SK-N-SH treated with all-trans-retinoic acid at 6 μM for 48 hours (cell line): ENCODE measurements at regions not wholly inside any gene's neighbourhood (a gene's known extent, or its start where the extent isn't known, plus 50 kb on each side); places are given as distances from the start of the nearest gene placed in this dataset.

Experiments
- ATAC-seq: fragments of 200-7000 bp; cut with Tn5 transposase; 3 replicates; pipeline ENCODE4 v1.9.1; 2020; ENCODE audit warnings: mild to moderate bottlenecking, moderate library complexity
- BACH2 ChIP-seq: fragments of 250-450 bp; sonication (Bioruptor Pico); IDR thresholded peaks from 2 replicates; pipeline ENCODE4 v1.9.0; 2021; ENCODE audit warnings: mild to moderate bottlenecking, borderline replicate concordance
- CSDC2 ChIP-seq: fragments of 250-450 bp; sonication (Bioruptor Pico); IDR thresholded peaks from 2 replicates; pipeline ENCODE4 v1.5.0; 2020; ENCODE audit warnings: mild to moderate bottlenecking, moderate library complexity
- GLIS3 ChIP-seq: fragments of 250-450 bp; sonication (Bioruptor Pico); IDR thresholded peaks from 2 replicates; pipeline ENCODE4 v1.5.0; 2020; ENCODE audit warnings: mild to moderate bottlenecking, moderate library complexity
- ISL1 ChIP-seq: fragments of 250-450 bp; sonication (Bioruptor Pico); IDR thresholded peaks from 2 replicates; pipeline ENCODE4 v2.1.2; 2022; ENCODE audit warnings: mild to moderate bottlenecking, moderate library complexity
- OSR1 ChIP-seq: fragments of 250-450 bp; sonication (Bioruptor Pico); IDR thresholded peaks from 2 replicates; pipeline ENCODE4 v1.8.0; 2022; ENCODE audit warnings: moderate library complexity, mild to moderate bottlenecking, inconsistent platforms
- PATZ1 ChIP-seq: fragments of 250-450 bp; sonication (Bioruptor Pico); IDR thresholded peaks from 2 replicates; pipeline ENCODE4 v1.8.0; 2020; ENCODE audit warnings: mild to moderate bottlenecking, moderate library complexity, borderline replicate concordance
- PPARA ChIP-seq: fragments of 250-450 bp; sonication (Bioruptor Pico); IDR thresholded peaks from 2 replicates; pipeline ENCODE4 v1.5.0; 2020; ENCODE audit warnings: mild to moderate bottlenecking, borderline replicate concordance
- RARB ChIP-seq: fragments of 250-450 bp; sonication (Bioruptor Pico); IDR thresholded peaks from 2 replicates; pipeline ENCODE4 v1.8.0; 2021; ENCODE audit warnings: mild to moderate bottlenecking, moderate library complexity
- SNAI2 ChIP-seq: fragments of 250-450 bp; sonication (Bioruptor Pico); IDR thresholded peaks from 2 replicates; pipeline ENCODE4 v1.5.0; 2020; ENCODE audit warnings: mild to moderate bottlenecking, moderate library complexity
- TOX ChIP-seq: fragments of 250-450 bp; sonication (Bioruptor Pico); IDR thresholded peaks from 2 replicates; pipeline ENCODE4 v1.8.0; 2021; ENCODE audit warnings: mild to moderate bottlenecking, moderate library complexity, borderline replicate concordance
- ZC3H10 ChIP-seq: fragments of 250-450 bp; sonication (Bioruptor Pico); IDR thresholded peaks from 2 replicates; pipeline ENCODE4 v1.5.1; 2021; ENCODE audit warnings: mild to moderate bottlenecking, moderate library complexity
- ZFP3 ChIP-seq: fragments of 250-450 bp; sonication (Bioruptor Pico); IDR thresholded peaks from 2 replicates; pipeline ENCODE4 v1.5.0; 2020; ENCODE audit warnings: mild to moderate bottlenecking, moderate library complexity
- ZNF70 ChIP-seq: fragments of 450-650 bp; formaldehyde crosslinking; IDR thresholded peaks from 2 replicates; pipeline ENCODE4 v1.5.0; 2020; ENCODE audit warnings: mild to moderate bottlenecking, moderate library complexity
- ZNF8 ChIP-seq: fragments of 450-650 bp; formaldehyde crosslinking; IDR thresholded peaks from 2 replicates; pipeline ENCODE4 v1.5.0; 2020; ENCODE audit warnings: mild to moderate bottlenecking, moderate library complexity
- TF ChIP-seq, protein P1 (sequence below): fragments of 250-450 bp; sonication (Bioruptor Pico); IDR thresholded peaks from 2 replicates; pipeline ENCODE4 v1.8.0; 2021; ENCODE audit warnings: low read depth, mild to moderate bottlenecking, moderate library complexity, borderline replicate concordance
- TF ChIP-seq, protein P2 (sequence below): fragments of 250-450 bp; sonication (Bioruptor Pico); IDR thresholded peaks from 2 replicates; pipeline ENCODE4 v1.5.1; 2021; ENCODE audit warnings: mild to moderate bottlenecking, moderate library complexity
- TF ChIP-seq, protein P3 (sequence below): fragments of 250-450 bp; sonication (Bioruptor Pico); IDR thresholded peaks from 2 replicates; pipeline ENCODE4 v1.5.0; 2020; ENCODE audit warnings: mild to moderate bottlenecking, moderate library complexity

DNA sequence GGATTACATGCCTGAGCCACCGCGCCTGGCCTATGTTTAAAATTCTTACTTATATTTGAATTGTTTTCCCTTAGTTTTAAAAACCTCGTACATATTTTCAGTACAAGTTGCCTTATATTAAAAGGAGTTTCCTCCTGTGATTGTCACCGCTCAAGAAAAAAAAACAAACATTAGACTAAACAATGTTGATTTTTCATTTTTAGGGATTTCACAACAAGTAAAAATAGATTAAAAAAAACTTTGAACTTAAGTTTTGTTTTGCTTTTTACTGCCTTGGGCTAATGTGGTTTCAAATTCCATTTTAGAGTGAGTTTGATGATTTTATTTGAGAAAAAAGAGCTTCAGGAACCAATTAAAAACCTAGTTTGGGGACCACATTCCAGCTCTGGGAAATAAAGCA is 1196.6 kb upstream of the CDH18 start:
- ATAC-seq, result no peak
- TF ChIP-seq GLIS3 (no peak), ISL1 (CRISPR knock-in tag) (no peak), ZC3H10 (CRISPR knock-in tag) (no peak), ZNF70 (CRISPR knock-in tag) (no peak), RARB (CRISPR knock-in tag) (no peak)
- TF ChIP-seq, protein P1, sequence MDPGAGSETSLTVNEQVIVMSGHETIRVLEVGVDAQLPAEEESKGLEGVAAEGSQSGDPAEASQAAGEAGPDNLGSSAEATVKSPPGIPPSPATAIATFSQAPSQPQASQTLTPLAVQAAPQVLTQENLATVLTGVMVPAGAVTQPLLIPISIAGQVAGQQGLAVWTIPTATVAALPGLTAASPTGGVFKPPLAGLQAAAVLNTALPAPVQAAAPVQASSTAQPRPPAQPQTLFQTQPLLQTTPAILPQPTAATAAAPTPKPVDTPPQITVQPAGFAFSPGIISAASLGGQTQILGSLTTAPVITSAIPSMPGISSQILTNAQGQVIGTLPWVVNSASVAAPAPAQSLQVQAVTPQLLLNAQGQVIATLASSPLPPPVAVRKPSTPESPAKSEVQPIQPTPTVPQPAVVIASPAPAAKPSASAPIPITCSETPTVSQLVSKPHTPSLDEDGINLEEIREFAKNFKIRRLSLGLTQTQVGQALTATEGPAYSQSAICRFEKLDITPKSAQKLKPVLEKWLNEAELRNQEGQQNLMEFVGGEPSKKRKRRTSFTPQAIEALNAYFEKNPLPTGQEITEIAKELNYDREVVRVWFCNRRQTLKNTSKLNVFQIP (CRISPR knock-in tag), result no peak
- TF ChIP-seq, protein P2, sequence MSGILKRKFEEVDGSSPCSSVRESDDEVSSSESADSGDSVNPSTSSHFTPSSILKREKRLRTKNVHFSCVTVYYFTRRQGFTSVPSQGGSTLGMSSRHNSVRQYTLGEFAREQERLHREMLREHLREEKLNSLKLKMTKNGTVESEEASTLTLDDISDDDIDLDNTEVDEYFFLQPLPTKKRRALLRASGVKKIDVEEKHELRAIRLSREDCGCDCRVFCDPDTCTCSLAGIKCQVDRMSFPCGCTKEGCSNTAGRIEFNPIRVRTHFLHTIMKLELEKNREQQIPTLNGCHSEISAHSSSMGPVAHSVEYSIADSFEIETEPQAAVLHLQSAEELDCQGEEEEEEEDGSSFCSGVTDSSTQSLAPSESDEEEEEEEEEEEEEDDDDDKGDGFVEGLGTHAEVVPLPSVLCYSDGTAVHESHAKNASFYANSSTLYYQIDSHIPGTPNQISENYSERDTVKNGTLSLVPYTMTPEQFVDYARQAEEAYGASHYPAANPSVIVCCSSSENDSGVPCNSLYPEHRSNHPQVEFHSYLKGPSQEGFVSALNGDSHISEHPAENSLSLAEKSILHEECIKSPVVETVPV, result no peak

- no peak for TF ChIP-seq ZNF8
- TF ChIP-seq ZNF70 (CRISPR knock-in tag), result no peak
- TF ChIP-seq ZFP3, result no peak
- ATAC-seq, result no peak
Observed at GRCh38 chr5:21181609-21182125, 1193.7 kb upstream of the CDH18 start.

GRCh38 chr5:21173526-21173925 is 1185.5 kb upstream of the CDH18 start:
- no peak for ATAC-seq
- no peak for TF ChIP-seq OSR1
- TF ChIP-seq, all 23 proteins: peak for 0

- TF ChIP-seq ZNF8 (no peak), PPARA (CRISPR knock-in tag) (no peak), SNAI2 (CRISPR knock-in tag) (no peak), CSDC2 (CRISPR knock-in tag) (no peak), OSR1 (no peak), ZFP3 (no peak), ZC3H10 (CRISPR knock-in tag) (no peak), RARB (CRISPR knock-in tag) (no peak), ISL1 (CRISPR knock-in tag) (no peak)
- TF ChIP-seq, protein P2, result no peak
- TF ChIP-seq, protein P3, sequence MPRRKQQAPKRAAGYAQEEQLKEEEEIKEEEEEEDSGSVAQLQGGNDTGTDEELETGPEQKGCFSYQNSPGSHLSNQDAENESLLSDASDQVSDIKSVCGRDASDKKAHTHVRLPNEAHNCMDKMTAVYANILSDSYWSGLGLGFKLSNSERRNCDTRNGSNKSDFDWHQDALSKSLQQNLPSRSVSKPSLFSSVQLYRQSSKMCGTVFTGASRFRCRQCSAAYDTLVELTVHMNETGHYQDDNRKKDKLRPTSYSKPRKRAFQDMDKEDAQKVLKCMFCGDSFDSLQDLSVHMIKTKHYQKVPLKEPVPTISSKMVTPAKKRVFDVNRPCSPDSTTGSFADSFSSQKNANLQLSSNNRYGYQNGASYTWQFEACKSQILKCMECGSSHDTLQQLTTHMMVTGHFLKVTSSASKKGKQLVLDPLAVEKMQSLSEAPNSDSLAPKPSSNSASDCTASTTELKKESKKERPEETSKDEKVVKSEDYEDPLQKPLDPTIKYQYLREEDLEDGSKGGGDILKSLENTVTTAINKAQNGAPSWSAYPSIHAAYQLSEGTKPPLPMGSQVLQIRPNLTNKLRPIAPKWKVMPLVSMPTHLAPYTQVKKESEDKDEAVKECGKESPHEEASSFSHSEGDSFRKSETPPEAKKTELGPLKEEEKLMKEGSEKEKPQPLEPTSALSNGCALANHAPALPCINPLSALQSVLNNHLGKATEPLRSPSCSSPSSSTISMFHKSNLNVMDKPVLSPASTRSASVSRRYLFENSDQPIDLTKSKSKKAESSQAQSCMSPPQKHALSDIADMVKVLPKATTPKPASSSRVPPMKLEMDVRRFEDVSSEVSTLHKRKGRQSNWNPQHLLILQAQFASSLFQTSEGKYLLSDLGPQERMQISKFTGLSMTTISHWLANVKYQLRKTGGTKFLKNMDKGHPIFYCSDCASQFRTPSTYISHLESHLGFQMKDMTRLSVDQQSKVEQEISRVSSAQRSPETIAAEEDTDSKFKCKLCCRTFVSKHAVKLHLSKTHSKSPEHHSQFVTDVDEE (CRISPR knock-in tag), result no peak
- ATAC-seq, result no peak
Observed at GRCh38 chr5:21173036-21173435, 1185.0 kb upstream of the CDH18 start.

- TF ChIP-seq ZNF70 (CRISPR knock-in tag) (no peak), ZFP3 (no peak), TOX (CRISPR knock-in tag) (no peak), ISL1 (CRISPR knock-in tag) (no peak), SNAI2 (CRISPR knock-in tag) (no peak)
- TF ChIP-seq, protein P1 (CRISPR knock-in tag), result no peak
- ATAC-seq, result no peak
Observed at GRCh38 chr5:21171038-21171437, 1183.0 kb upstream of the CDH18 start.

DNA sequence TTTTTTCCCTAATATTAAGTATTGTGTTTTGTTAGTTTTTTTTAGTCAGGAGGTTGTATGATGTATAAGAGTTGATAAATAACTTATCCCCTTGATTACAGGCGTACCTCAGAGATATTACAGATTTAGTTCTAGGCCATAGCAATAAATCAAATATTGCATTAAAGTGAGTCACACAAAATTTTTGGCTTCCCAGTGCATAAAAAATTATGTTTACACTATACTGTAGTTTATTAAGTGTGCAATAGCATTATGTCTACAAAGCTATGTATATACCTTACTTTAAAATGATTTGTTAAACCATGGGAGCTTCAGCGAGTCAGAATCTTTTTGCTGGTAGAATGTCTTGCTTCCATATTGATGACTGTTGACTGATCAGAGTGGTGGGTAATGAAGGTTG is 1180.6 kb upstream of the CDH18 start:
- ATAC-seq, result no peak
- TF ChIP-seq PATZ1 (no peak), BACH2 (CRISPR knock-in tag) (no peak), SNAI2 (CRISPR knock-in tag) (no peak)
- TF ChIP-seq, protein P3 (CRISPR knock-in tag), result no peak
